GM12878 (cell line): ENCODE measurements at regions not wholly inside any gene's neighbourhood (a gene's known extent, or its start where the extent isn't known, plus 50 kb on each side); places are given as distances from the start of the nearest gene placed in this dataset.
A peak's percentile ranks its signal among the peaks of the same experiment; 100 is the strongest.

Experiments
- ATAC-seq: fragments of 200-7000 bp; cut with Tn5 transposase; 3 replicates; pipeline ENCODE4 v1.9.1; 2020; ENCODE audit warnings: mild to moderate bottlenecking, moderate library complexity
- BruUV-seq: library from RNA; stranded (reverse); fragments of 400-500 nt; replicated peaks from 2 replicates; lab custom pipeline; 2021; lab: Mats Ljungman, UMichigan
- CTCF ChIA-PET: fragments of 300-600 bp; sonication (Branson Sonifier 250); formaldehyde crosslinking; extraction: SDS; loops from one replicate; lab custom pipeline; 2021; ENCODE audit warnings: inconsistent platforms; lab: Yijun Ruan, JAX
- POLR2A ChIA-PET: fragments of 350-600 bp; formaldehyde crosslinking; extraction: SDS; loops from one replicate; lab custom pipeline; 2021; ENCODE audit warnings: inconsistent platforms; lab: Charles Lee
- RAD21 ChIA-PET: fragments of 300-600 bp; sonication (Branson Sonifier 250); formaldehyde crosslinking; loops from one replicate; lab custom pipeline; 2023; ENCODE audit warnings: antibody characterized with exemption; ENCODE audit not compliant: unreplicated experiment; lab: Charles Lee
- SMC1A ChIA-PET: fragments of 300-600 bp; sonication (Branson Sonifier 250); formaldehyde crosslinking; loops from one replicate; lab custom pipeline; 2023; ENCODE audit not compliant: unreplicated experiment, uncharacterized antibody; lab: Charles Lee
- DNase-seq: peaks from one replicate; pipeline ENCODE4 v3.0.0-alpha.2; 2011; ENCODE audit warnings: low read depth, low spot score
- FAIRE-seq: peaks from 3 replicates; lab custom pipeline; 2011; peaks lifted over from hg19 to GRCh38; lab: Jason Lieb, UNC
- H2AFZ ChIP-seq: 2 replicates; pipeline ENCODE4 v1.6.0; 2011; ENCODE audit warnings: low read depth, low read length, control low read depth; ENCODE audit not compliant: control insufficient read depth
- H3K27ac ChIP-seq: 2 replicates; pipeline ENCODE4 v1.5.1; 2011; ENCODE audit warnings: control low read depth; ENCODE audit not compliant: control insufficient read depth, insufficient read depth
- H3K27me3 ChIP-seq, 2 experiments: replicated peaks in 1 of 2; 2 replicates each; pipeline versions ENCODE4 v1.6.0 to v1.6.1; 2011; ENCODE audit warnings: low read length in 1 of 2; ENCODE audit not compliant: control insufficient read depth in 2 of 2, insufficient read depth in 2 of 2
- H3K36me3 ChIP-seq, 2 experiments: 2 replicates each; pipeline ENCODE4 v1.5.1; 2011; ENCODE audit warnings: low read length in 1 of 2; ENCODE audit not compliant: control insufficient read depth in 2 of 2, insufficient read depth in 2 of 2
- H3K4me1 ChIP-seq: 2 replicates; pipeline ENCODE4 v1.6.1; 2011; ENCODE audit warnings: mild to moderate bottlenecking, low read length, moderate library complexity, mixed read lengths; ENCODE audit not compliant: control insufficient read depth, insufficient read depth
- H3K4me2 ChIP-seq: 2 replicates; pipeline ENCODE4 v1.6.0; 2011; ENCODE audit warnings: control low read depth; ENCODE audit not compliant: control insufficient read depth, insufficient read depth
- H3K4me3 ChIP-seq: fragments of 200-600 bp; sonication (generic); 2 replicates; pipeline ENCODE4 v1.5.1; 2016
- H3K79me2 ChIP-seq: 2 replicates; pipeline ENCODE4 v1.6.0; 2011; ENCODE audit warnings: low read length; ENCODE audit not compliant: control insufficient read depth, insufficient read depth
- H3K9ac ChIP-seq: 2 replicates; pipeline ENCODE4 v1.8.0; 2011; ENCODE audit warnings: low read length, control low read depth, mixed read lengths; ENCODE audit not compliant: control insufficient read depth, insufficient read depth
- H3K9me3 ChIP-seq: replicated peaks from 3 replicates; pipeline ENCODE4 v1.5.1; 2011; ENCODE audit warnings: mild to moderate bottlenecking, low read length; ENCODE audit not compliant: control insufficient read depth, insufficient read depth
- H4K20me1 ChIP-seq: 2 replicates; pipeline ENCODE4 v1.6.0; 2011; ENCODE audit not compliant: control insufficient read depth, insufficient read depth
- BCL3 ChIP-seq: IDR thresholded peaks from 2 replicates; pipeline ENCODE4 v1.6.1; 2011; ENCODE audit warnings: borderline replicate concordance, low read depth, mild to moderate bottlenecking, moderate library complexity, low read length; ENCODE audit not compliant: insufficient read depth, poor library complexity, severe bottlenecking
- SPI1 ChIP-seq: IDR thresholded peaks from 2 replicates; pipeline ENCODE4 v1.6.1; 2011; ENCODE audit warnings: low read depth, mild to moderate bottlenecking, low read length, moderate library complexity, borderline replicate concordance; ENCODE audit not compliant: insufficient read depth
- WGBS: methylation state at CpG from one replicate; pipeline ENCODE4 v1.1.6; 2016; ENCODE audit warnings: low lambda C conversion rate; ENCODE audit not compliant: insufficient replicate concordance, insufficient coverage; ENCODE audit errors: missing lambda C conversion rate; 5-methylcytosine and 5-hydroxymethylcytosine counted together
- in situ Hi-C: fragments of 300-500 bp; cut with MboI; formaldehyde crosslinking; loops from 9 replicates; pipeline ENCODE4 v1.14.3; 2018; ENCODE audit warnings: mixed read lengths
- intact Hi-C: fragments of 100-400 bp; cut with micrococcal nuclease; formaldehyde crosslinking; loops from one replicate; pipeline ENCODE4 v1.14.2; 2022; ENCODE audit not compliant: unreplicated experiment
- TF ChIP-seq, protein P1 (sequence below): IDR thresholded peaks from 2 replicates; pipeline ENCODE4 v1.6.1; 2011; ENCODE audit warnings: borderline replicate concordance, low read depth, mild to moderate bottlenecking, moderate library complexity, mixed read lengths, low read length; ENCODE audit not compliant: insufficient read depth; ENCODE audit errors: extremely low read length
- TF ChIP-seq, protein P2 (sequence below): IDR thresholded peaks from 2 replicates; pipeline ENCODE4 v1.6.1; 2012; ENCODE audit warnings: improper control_type of control experiment, low read depth, low read length; ENCODE audit not compliant: insufficient replicate concordance

DNA sequence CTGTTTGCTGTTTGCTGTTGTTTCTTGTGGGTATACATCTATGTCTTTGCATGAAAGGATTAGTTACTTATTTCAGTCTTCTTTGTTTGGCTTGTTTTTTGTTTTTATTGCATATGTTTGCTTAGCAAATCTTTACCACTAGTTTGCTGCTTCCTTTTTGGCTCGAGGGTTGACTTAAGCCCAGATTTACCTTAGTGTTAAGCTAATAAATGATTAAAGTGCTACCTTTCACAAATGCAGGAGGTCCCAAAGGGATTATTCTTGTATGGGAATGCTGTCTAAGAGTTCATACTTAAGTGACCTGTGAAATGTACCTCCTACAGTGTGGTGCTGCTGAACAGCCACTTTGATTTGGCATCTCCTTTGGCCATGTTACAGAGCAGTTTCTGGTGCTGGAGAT lies 273.5 kb upstream of the NPY start (continued):
- no peak for TF ChIP-seq BCL3

DNA sequence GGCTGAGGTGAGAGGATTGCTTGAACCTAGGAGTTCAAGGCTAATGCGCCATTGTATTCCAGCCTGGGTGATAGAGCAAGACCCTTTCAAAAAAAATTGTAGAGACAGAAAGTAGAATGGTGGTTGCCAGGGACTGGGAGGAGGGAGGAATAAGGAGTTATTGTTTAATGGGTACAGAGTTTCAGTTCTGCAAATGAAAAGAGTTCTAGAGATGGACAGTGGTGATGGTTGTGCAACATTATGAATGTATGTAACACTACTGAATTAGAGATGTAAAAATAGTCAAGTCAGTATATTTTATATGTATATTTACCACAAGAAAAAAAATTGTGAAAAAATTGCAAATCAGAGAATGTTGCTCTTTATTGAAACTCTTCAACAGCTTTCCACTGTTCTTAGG lies 266.5 kb upstream of the NPY start:
- ChIA-PET POLR2A (no interaction called here), RAD21 (no interaction called here), CTCF (no interaction called here), SMC1A (interaction anchor here (1.1 kb wide), 1 partner anchor 49 kb away, joined by 6 read pairs; no protein-coding TSS in a partner anchor)
- no TSS peak for BruUV-seq
- in situ Hi-C loops (no loop called here), intact Hi-C loops (no loop called here)
- no peaks in the 10 kb centered on the region for H3K27me3 ChIP-seq
- FAIRE-seq (no peak), DNase-seq (no peak), ATAC-seq (peak; percentile 66)
- no peaks in the 10 kb centered on the region for H3K4me1 ChIP-seq
- H3K79me2 ChIP-seq: no peaks in the 10 kb centered on the region
- no peaks in the 10 kb centered on the region; the same call in 1 of the 2 replicates for H4K20me1 ChIP-seq
- no peak overlapping the region for H2AFZ ChIP-seq
- 73% methylated on average over 1 of the region's 1 CpG for WGBS
- H3K9me3 ChIP-seq: no peaks in the 10 kb centered on the region
- H3K36me3 ChIP-seq: no peaks in the 10 kb centered on the region
- H3K27ac ChIP-seq: no peak overlapping the region
- no peak overlapping the region for H3K4me2 ChIP-seq
- peak; percentile 60; the same call in 1 of the 2 replicates for TF ChIP-seq SPI1
- TF ChIP-seq, protein P1, sequence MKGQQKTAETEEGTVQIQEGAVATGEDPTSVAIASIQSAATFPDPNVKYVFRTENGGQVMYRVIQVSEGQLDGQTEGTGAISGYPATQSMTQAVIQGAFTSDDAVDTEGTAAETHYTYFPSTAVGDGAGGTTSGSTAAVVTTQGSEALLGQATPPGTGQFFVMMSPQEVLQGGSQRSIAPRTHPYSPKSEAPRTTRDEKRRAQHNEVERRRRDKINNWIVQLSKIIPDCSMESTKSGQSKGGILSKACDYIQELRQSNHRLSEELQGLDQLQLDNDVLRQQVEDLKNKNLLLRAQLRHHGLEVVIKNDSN: no peak
- TF ChIP-seq, protein P2, sequence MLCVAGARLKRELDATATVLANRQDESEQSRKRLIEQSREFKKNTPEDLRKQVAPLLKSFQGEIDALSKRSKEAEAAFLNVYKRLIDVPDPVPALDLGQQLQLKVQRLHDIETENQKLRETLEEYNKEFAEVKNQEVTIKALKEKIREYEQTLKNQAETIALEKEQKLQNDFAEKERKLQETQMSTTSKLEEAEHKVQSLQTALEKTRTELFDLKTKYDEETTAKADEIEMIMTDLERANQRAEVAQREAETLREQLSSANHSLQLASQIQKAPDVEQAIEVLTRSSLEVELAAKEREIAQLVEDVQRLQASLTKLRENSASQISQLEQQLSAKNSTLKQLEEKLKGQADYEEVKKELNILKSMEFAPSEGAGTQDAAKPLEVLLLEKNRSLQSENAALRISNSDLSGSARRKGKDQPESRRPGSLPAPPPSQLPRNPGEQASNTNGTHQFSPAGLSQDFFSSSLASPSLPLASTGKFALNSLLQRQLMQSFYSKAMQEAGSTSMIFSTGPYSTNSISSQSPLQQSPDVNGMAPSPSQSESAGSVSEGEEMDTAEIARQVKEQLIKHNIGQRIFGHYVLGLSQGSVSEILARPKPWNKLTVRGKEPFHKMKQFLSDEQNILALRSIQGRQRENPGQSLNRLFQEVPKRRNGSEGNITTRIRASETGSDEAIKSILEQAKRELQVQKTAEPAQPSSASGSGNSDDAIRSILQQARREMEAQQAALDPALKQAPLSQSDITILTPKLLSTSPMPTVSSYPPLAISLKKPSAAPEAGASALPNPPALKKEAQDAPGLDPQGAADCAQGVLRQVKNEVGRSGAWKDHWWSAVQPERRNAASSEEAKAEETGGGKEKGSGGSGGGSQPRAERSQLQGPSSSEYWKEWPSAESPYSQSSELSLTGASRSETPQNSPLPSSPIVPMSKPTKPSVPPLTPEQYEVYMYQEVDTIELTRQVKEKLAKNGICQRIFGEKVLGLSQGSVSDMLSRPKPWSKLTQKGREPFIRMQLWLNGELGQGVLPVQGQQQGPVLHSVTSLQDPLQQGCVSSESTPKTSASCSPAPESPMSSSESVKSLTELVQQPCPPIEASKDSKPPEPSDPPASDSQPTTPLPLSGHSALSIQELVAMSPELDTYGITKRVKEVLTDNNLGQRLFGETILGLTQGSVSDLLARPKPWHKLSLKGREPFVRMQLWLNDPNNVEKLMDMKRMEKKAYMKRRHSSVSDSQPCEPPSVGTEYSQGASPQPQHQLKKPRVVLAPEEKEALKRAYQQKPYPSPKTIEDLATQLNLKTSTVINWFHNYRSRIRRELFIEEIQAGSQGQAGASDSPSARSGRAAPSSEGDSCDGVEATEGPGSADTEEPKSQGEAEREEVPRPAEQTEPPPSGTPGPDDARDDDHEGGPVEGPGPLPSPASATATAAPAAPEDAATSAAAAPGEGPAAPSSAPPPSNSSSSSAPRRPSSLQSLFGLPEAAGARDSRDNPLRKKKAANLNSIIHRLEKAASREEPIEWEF: no peak
- no peak overlapping the region for H3K4me3 ChIP-seq
- H3K9ac ChIP-seq: no peak overlapping the region
